Medulla oblongata (tissue), 1 donor: ENCODE measurements at regions not wholly inside any gene's neighbourhood (a gene's known extent, or its start where the extent isn't known, plus 50 kb on each side); places are given as distances from the start of the nearest gene placed in this dataset.

ENCODE experiments used
- DNase-seq: peaks from one replicate; pipeline ENCODE4 v3.0.0-alpha.2; 2015; ENCODE audit errors: extremely low spot score

DNA sequence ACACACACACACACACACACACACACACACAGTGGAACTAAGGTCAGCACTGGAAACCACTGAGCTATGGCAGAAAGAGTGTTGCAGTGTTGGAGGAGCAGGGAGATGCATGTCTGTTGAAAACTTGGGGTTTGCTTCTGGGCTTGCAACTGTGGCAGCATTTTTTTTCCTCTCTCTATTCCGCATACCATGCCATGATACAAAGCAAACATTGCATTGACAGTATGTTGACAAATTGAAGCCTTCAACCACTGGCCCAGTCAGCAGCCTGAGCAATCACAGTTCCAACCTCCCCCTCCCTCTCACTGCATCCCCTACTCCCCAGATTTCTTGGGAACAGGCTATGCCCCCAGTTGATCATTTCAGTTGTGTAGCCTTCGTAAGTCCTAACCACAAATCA lies 478.1 kb upstream of the WWC1 start:
- no peak for DNase-seq

DNA sequence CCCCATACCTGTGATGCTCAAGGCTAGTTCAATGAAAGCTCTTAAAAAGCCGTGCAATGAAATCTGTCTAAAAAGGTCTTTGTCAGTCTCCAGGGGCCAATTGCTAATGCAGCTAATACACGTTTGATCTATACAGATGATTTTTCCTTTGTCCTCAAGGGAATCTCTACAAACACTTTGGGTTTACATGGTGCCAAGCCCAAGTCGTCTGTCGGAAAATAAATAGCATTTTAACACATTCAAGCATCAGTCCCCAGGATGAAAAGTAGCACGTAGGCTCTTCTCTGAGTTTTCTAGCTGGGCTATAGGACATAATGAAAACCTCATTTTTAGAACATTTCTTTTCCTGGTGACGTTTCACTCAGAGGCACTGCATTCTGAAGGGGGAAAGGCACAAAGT lies 477.4 kb upstream of the WWC1 start:
- DNase-seq, result no peak

DNA sequence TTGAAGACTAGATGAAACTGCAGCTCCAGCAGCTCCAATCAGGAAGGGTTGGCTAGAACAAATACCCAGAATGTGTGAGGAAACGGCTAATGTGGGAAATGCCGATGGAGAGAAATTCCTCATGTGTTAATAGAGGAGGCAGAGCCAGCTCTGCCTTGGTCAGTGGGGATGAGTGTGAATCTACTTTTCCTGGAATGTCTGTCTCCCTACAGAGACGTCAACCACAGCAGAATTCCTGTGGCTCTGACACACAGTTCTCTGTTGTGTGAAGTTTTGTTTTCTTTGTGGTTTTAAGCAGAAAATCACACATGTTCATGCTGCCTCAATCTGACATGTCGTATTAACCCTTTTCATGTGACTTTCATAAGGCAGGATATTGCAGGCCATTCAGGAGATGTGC lies 476.6 kb upstream of the WWC1 start:
- DNase-seq, result no peak

DNA sequence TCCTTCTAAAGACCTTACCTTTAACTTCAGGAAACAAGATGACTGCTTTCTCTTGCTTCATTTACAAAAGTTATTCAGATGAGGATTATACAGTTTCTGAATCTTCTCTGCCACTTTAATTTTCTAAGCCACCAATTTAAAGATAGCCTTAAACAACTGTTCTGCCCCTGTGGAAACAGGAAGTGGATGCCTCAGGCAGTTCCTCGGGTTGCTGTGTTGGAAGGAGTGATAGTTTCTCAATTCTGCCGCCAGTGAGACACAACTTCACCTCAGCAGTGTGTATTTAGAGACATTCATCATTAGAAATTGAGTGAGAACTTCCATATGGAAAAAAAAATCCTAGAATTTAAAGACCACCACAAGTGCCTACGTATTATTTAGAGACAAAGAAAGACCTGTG lies 475.1 kb upstream of the WWC1 start:
- DNase-seq, result peak; percentile 47

- no peak for DNase-seq
These were observed 474.6 kb upstream of the WWC1 start for GRCh38 chr5:167816864-167817263.

GRCh38 chr5:167819406-167819805 lies 472.0 kb upstream of the WWC1 start:
- no peak for DNase-seq

- no peak for DNase-seq
These were observed 471.1 kb upstream of the WWC1 start for GRCh38 chr5:167820101-167820990.

DNA sequence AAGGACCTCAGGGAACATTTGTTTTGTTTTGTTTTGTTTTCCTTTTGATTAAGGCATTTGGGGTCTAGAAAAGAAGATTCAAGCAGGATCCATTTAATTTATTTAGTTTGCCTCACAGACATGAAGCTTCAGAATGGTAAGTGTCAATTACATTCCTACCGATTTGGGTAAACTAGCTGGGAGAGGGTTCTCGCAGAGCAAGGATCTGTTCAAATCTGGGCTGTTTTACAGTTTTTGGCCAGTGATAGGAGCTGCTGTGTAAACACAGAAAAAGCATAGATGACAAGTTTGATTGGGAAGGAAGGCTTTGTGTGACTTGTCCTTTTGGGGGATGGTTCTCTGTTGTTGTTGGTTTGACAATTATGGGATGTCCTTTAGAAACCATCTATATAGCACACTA lies 470.3 kb upstream of the WWC1 start:
- DNase-seq, result peak; percentile 7

GRCh38 chr5:167821669-167822068 lies 469.8 kb upstream of the WWC1 start:
- DNase-seq, result no peak

- DNase-seq, result no peak
These were observed 469.2 kb upstream of the WWC1 start for GRCh38 chr5:167822241-167822640.

DNA sequence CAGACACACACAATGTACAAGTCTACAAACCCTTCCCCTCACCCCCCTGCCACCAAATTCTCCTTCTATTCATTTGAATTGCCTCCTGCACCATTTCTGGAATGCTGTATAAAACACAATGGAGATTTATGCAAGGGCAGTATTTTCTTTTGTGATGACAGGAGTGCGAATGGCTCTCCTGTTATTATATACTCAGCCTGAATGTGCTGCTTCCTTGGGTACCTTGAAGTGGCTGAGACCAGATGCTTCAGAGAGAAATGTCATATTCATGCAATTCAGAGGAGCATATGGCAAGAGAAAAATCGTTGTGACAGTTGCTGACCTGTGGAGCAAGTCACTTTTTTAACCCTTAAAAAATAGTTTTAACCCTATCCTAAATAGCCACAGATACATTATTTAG lies 468.0 kb upstream of the WWC1 start:
- DNase-seq, result no peak

GRCh38 chr5:167827766-167828165 lies 463.7 kb upstream of the WWC1 start:
- DNase-seq, result no peak

GRCh38 chr5:167831754-167832504 lies 459.5 kb upstream of the WWC1 start:
- DNase-seq, result no peak

DNA sequence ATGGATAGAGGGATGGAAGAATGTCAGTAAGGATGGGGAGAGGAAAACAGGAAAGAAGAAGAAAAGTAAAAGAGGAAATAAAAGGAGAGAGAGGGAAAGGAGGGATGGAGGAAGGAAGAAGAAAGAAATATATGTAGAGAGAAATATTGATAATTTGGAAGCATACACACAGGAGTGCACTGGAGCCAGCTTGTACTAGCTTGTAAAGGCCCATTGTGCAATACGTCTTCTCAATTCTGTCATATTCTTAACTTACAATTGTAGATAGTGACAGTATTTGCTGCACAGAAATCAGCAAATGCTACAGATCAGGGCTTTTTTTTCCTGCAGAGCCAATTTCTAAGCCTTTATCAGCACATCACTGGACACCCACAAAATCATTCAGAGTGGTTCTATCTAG lies 458.8 kb upstream of the WWC1 start:
- no peak for DNase-seq

DNA sequence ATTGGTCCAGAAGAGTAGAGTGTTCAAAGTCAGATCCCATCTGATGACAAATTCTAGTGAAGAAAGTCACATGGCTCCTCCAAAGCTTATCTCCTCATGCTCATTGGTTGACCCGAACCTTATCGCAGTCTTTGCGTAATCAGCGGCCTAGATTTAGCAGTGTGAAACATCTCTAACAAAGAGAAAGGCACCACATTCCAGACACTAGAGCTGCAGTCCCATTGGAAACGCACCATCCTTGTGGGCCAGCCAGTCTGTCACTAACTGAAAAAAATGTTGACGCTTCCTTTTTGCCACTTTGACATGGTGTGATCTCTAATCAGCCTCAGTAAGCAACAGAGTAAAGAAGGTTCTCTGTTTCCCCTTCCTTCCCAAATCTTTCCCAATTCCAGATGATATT lies 458.0 kb upstream of the WWC1 start:
- DNase-seq, result no peak

GRCh38 chr5:167835146-167835545 lies 456.3 kb upstream of the WWC1 start:
- DNase-seq, result no peak

DNA sequence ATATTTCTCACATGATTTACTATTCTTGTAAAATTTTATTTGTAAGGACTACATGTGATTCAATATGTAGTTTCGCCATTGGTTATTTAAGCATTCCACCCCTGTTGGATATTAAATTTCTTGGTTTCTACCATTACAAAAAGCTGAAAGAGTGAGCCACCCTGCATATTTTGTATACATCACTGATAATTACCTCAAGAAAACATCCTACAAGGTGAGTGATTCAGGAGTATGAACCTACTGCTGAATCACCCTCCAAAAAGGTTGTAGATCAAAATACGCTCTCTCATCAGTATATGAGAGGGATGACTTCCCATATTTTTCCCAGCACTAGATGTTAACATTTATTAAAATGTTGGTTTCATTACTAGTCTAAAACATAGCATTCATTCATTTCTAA lies 454.3 kb upstream of the WWC1 start:
- DNase-seq, result no peak

DNA sequence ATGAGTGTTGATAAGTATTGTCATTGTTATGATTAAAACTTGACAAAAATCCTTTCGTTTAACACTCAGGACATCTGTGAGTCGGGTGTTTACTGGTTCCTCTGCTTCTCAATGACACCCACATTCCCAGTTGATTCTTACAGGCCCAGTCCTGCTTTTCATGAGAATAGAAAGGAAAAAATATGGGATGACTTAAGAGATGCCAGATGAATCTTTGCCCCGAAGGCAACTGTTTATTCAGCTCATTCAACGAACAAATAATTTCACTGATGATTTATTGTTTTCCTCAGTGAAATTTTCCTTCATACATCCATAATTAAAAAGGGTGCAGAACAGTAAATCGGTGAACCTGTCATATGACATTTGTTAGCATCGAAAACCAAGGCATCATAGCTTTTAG lies 452.4 kb upstream of the WWC1 start:
- no peak for DNase-seq

GRCh38 chr5:167840527-167841130 lies 450.8 kb upstream of the WWC1 start:
- DNase-seq, result no peak

DNA sequence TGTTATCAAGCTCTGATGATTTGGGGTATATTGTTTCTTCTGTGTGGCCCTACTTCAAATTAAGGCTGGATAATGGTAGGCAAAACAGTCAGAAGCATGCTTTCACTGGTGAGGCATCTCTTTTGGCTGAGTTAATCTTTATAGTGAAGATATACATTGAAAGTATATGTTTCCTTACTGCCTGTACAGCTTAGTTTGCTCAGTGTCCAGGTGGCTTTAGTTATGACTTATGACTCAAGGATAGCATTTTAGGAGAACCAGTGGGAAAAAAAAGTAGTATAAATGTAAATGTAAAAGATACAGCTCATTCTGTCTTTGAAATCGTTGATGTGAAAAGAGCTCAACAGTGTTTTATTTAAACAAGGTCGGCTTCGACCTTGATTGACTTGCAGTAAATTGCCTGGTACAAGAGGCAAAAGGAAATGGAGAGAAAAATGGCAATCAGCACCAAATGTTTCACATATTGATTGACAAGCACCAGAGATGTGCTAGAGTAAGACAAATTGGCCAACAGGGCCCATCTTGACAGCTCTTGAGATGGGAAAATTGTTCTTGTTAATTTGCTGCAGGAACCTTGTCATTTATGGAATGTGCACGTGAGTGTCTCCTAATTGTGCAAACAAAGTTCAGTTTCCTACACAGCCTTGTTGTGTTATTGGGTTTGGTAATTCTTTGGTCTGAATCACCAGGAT lies 447.4 kb upstream of the WWC1 start:
- no peak for DNase-seq

DNA sequence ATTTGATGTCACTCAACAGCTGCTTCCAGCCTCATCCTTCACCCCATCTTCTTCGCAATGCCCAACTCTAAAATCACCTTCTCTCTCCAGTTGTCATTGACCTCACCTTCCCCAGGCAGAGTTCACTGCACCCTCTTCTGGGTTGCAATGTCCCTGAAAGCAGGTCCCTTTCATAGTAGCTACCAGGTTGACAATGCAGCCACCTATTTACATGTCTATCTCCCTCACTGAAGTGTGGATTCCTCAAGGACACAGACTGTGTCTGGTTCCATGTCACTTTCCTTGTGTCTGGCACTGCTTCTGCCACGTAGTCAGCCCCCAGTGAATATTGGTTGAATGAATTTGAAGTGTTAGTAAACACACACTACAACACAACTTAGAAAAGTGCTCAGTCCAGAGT lies 445.5 kb upstream of the WWC1 start:
- DNase-seq, result no peak

GRCh38 chr5:167849874-167850273 lies 441.6 kb upstream of the WWC1 start:
- DNase-seq, result no peak
